ENCODE measurements at regions not wholly inside any gene's neighbourhood (a gene's known extent, or its start where the extent isn't known, plus 50 kb on each side); places are given as distances from the start of the nearest gene placed in this dataset.
"Not testable (repeated sequence)": the region's sequence is repeated elsewhere in the genome, so short reads cannot be mapped to it uniquely, and the experiment has no call there.

- Mint-ChIP-seq H3K27ac (no peak overlapping the region), H3K27me3 (no peaks in the 10 kb centered on the region), H3K4me1 (no peaks in the 10 kb centered on the region), H3K4me3 (no peak overlapping the region), H3K9me3 (peaks cover 0 to 4% of the 10 kb centered on the region in 2 donors), H3K36me3 (no peaks in the 10 kb centered on the region)
- DNase-seq (no peak), ATAC-seq (replicated peaks) (no peak)
These were observed 651.7 kb upstream of the CCNG1 start for GRCh38 chr5:162785673-162786072.

DNA sequence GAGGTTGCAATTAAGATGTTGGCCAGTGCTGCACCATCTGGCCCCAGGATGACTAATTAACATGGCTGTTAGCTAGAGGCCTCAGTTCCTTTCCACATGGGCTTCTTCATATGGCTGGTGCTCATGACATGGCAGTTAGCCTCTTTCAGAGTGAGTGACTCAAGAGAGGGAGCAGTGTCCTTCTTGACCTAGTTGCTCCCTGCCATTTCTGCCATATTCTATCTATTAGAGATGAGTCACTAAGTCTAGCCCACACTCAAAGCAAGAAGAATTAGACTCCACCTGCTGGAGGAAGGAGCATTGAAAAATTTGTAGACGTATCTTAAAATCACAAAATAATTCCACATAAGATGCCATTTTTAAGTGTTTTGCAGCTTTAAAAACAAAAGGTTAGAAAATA is 651.2 kb upstream of the CCNG1 start:
- no peaks in the 10 kb centered on the region for H3K27me3 Mint-ChIP-seq
- no peak for ATAC-seq (replicated peaks)
- no peak overlapping the region for H3K27ac Mint-ChIP-seq
- H3K4me3 Mint-ChIP-seq: no peak overlapping the region
- H3K4me1 Mint-ChIP-seq: no peaks in the 10 kb centered on the region
- no peak for DNase-seq
- H3K36me3 Mint-ChIP-seq: no peaks in the 10 kb centered on the region
- H3K9me3 Mint-ChIP-seq: peaks cover 0 to 4% of the 10 kb centered on the region in 2 donors

- Mint-ChIP-seq H3K4me3 (no peak overlapping the region), H3K4me1 (no peaks in the 10 kb centered on the region), H3K9me3 (peaks cover 0 to 2% of the 10 kb centered on the region in 2 donors), H3K27ac (no peak overlapping the region), H3K36me3 (no peaks in the 10 kb centered on the region), H3K27me3 (no peaks in the 10 kb centered on the region)
- ATAC-seq (replicated peaks) (no peak), DNase-seq (no peak)
These were observed 640.9 kb upstream of the CCNG1 start for GRCh38 chr5:162796507-162796906.

GRCh38 chr5:162800301-162800700 is 637.1 kb upstream of the CCNG1 start:
- H3K4me1 Mint-ChIP-seq: no peaks in the 10 kb centered on the region
- no peak overlapping the region for H3K27ac Mint-ChIP-seq
- no peaks in the 10 kb centered on the region for H3K27me3 Mint-ChIP-seq
- peaks cover 0 to 2% of the 10 kb centered on the region in 2 donors for H3K9me3 Mint-ChIP-seq
- no peak overlapping the region for H3K4me3 Mint-ChIP-seq
- ATAC-seq (replicated peaks): no peak
- DNase-seq: no peak
- no peaks in the 10 kb centered on the region for H3K36me3 Mint-ChIP-seq

GRCh38 chr5:162801235-162801634 is 636.2 kb upstream of the CCNG1 start:
- no peaks in the 10 kb centered on the region for H3K36me3 Mint-ChIP-seq
- H3K27me3 Mint-ChIP-seq: no peaks in the 10 kb centered on the region
- no peaks in the 10 kb centered on the region for H3K4me1 Mint-ChIP-seq
- ATAC-seq (replicated peaks) (no peak), DNase-seq (no peak)
- H3K4me3 Mint-ChIP-seq: no peak overlapping the region
- H3K27ac Mint-ChIP-seq: no peak overlapping the region
- peaks cover 0 to 2% of the 10 kb centered on the region in 2 donors for H3K9me3 Mint-ChIP-seq

DNA sequence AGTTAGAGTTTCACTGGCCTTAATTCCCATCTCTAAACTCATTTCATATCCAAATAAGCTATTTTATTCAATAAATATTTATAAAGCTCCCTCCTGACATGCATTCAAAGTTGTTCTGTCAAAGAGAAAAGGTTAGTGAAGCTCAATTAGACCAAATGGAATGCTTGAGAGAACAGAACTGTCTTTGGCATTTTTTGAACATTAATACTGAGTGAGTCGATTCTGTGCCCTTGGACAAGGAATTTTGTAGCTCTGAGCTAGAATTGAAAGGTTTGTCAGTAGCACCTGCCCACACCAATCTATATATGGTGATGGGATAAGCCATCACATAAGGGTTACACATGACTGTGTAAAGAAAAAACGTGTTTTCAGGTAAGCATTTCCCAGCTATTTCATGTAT is 631.2 kb upstream of the CCNG1 start:
- no peaks in the 10 kb centered on the region for H3K4me1 Mint-ChIP-seq
- H3K27ac Mint-ChIP-seq: no peak overlapping the region
- H3K4me3 Mint-ChIP-seq: no peak overlapping the region
- no peaks in the 10 kb centered on the region for H3K36me3 Mint-ChIP-seq
- peaks cover 0 to 3% of the 10 kb centered on the region in 2 donors for H3K9me3 Mint-ChIP-seq
- no peak for DNase-seq
- no peak for ATAC-seq (replicated peaks)
- H3K27me3 Mint-ChIP-seq: no peaks in the 10 kb centered on the region

DNA sequence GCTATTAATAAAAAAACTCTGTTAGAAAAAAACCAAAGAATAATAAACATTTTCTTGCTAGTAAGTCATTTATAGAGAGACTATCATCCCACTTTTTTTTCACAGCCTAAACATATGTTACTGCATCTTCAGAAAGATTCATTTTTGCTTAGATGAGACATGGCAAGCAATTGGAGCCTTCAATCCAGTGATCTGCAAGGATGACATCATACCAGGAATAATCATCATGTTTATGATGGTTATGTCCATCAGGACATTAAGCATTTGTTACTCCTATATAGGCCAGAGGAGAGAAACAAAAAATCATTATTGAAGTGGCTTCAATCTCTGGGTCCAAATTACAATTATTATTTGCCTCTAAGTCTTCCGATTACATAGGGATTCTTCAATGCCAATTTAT is 626.3 kb upstream of the CCNG1 start:
- no peak for ATAC-seq (replicated peaks)
- DNase-seq: no peak
- Mint-ChIP-seq H3K27ac (no peak overlapping the region), H3K4me1 (no peaks in the 10 kb centered on the region), H3K4me3 (no peak overlapping the region), H3K27me3 (no peaks in the 10 kb centered on the region), H3K9me3 (peaks cover 3% of the 10 kb centered on the region in 2 donors), H3K36me3 (no peaks in the 10 kb centered on the region)

GRCh38 chr5:162816816-162817215 is 620.6 kb upstream of the CCNG1 start:
- Mint-ChIP-seq H3K9me3 (peaks cover 0 to 3% of the 10 kb centered on the region in 2 donors), H3K27ac (no peak overlapping the region), H3K36me3 (no peaks in the 10 kb centered on the region), H3K4me3 (no peak overlapping the region), H3K27me3 (no peaks in the 10 kb centered on the region), H3K4me1 (no peaks in the 10 kb centered on the region)
- DNase-seq (no peak), ATAC-seq (replicated peaks) (no peak)

DNA sequence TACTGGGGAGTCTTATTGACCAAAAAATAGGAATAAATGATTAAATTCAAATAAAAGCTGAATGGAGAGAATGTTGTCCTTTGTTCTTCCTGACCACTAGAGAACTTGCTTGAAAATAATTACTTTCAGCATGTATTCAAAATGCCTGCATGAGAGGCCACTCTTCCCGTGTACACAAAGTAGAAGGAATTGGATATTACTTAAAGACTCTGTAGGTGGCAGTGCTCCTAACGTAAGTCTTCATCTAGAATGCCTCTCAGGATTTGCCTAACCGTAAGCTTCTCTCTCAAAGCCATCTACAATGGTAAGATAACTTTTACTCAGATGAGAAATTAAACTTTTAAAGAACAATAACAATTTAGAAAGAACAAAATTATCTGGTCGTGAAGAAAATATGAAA is 620.0 kb upstream of the CCNG1 start:
- H3K27ac Mint-ChIP-seq: no peak overlapping the region
- H3K9me3 Mint-ChIP-seq: peaks cover 0 to 3% of the 10 kb centered on the region in 2 donors
- ATAC-seq (replicated peaks): no peak
- H3K4me1 Mint-ChIP-seq: no peaks in the 10 kb centered on the region
- no peaks in the 10 kb centered on the region for H3K36me3 Mint-ChIP-seq
- no peaks in the 10 kb centered on the region for H3K27me3 Mint-ChIP-seq
- H3K4me3 Mint-ChIP-seq: no peak overlapping the region
- no peak for DNase-seq

DNA sequence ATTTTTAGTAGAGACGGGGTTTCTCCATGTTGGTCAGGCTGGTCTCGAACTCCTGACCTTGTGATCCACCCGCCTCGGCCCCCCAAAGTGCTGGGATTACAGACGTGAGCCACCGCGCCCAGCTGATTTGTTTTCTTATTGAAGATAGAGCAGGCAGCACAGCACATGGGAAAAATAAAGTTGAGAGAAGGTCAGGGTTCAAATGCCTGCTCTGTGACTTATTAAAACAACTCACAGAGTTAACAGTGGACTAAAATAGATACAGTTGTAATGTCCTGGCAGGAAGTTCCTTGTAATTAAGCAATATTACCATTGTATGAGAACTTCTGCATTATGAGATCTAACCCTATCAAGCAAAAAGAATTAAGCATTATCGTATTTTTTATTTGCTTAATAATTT is 615.7 kb upstream of the CCNG1 start:
- H3K36me3 Mint-ChIP-seq; H3K27me3 Mint-ChIP-seq; ATAC-seq (replicated peaks): not testable (repeated sequence)

DNA sequence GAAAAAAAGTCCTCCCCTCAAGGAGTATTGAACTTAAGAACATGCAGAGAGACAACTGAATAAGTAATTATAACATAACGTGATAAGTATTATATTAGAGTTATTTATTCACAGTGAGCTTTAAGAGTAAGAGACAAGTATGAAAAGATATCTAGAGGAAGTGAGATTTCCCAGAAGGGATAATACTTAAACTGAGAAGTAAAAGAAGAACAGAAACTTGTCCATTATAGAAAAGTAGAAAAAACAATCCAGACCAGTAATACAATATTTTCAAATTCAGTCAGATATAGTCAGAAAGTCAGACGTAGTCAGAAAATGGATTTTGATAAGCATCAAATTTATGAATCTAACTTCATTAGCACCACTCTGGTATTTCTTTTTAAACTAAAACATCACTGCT is 613.0 kb upstream of the CCNG1 start:
- DNase-seq: no peak
- Mint-ChIP-seq H3K27me3 (no peaks in the 10 kb centered on the region), H3K9me3 (peaks cover 4 to 8% of the 10 kb centered on the region in 2 donors), H3K4me3 (no peak overlapping the region), H3K4me1 (no peaks in the 10 kb centered on the region), H3K36me3 (no peaks in the 10 kb centered on the region), H3K27ac (no peak overlapping the region)
- peak; percentile 77 to 84 for ATAC-seq (replicated peaks)

More for the DNA sequence above, 615.7 kb upstream of the CCNG1 start:
- not testable (repeated sequence) for H3K9me3 Mint-ChIP-seq, H3K27ac Mint-ChIP-seq, DNase-seq, H3K4me1 Mint-ChIP-seq, H3K4me3 Mint-ChIP-seq

GRCh38 chr5:162837155-162837554 is 600.2 kb upstream of the CCNG1 start:
- H3K36me3 Mint-ChIP-seq: no peaks in the 10 kb centered on the region

DNA sequence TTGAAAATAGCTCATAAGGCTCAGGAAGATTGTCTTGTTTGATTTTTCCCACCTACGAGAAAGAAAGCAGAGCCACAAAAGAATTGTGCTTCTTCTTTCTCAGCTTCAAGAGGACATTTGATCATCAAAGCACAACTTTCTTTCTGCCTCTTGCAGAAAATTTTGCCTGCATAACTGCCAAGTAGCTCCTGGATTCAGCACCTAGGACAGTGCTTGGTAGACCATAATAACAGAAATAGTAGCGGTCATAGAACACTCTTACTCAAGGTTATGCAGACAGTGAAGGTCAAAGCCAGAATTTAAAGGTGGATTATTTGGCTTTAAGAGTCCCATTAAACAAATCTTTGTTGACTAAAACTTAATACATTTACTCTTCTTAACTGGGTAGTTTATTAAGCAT is 594.7 kb upstream of the CCNG1 start:
- no peak overlapping the region for H3K27ac Mint-ChIP-seq
- ATAC-seq (replicated peaks) (no peak), DNase-seq (no peak)
- H3K9me3 Mint-ChIP-seq: peaks cover 0 to 1% of the 10 kb centered on the region in 2 donors
- no peak overlapping the region for H3K4me3 Mint-ChIP-seq
- no peaks in the 10 kb centered on the region for H3K36me3 Mint-ChIP-seq
- H3K4me1 Mint-ChIP-seq: no peaks in the 10 kb centered on the region
- no peaks in the 10 kb centered on the region for H3K27me3 Mint-ChIP-seq

More at GRCh38 chr5:162837155-162837554, 600.2 kb upstream of the CCNG1 start:
- Mint-ChIP-seq H3K4me1 (no peaks in the 10 kb centered on the region), H3K9me3 (peaks cover 8% of the 10 kb centered on the region in 2 donors), H3K4me3 (no peak overlapping the region), H3K27ac (no peak overlapping the region), H3K27me3 (no peaks in the 10 kb centered on the region)
- ATAC-seq (replicated peaks): no peak
- DNase-seq: no peak

DNA sequence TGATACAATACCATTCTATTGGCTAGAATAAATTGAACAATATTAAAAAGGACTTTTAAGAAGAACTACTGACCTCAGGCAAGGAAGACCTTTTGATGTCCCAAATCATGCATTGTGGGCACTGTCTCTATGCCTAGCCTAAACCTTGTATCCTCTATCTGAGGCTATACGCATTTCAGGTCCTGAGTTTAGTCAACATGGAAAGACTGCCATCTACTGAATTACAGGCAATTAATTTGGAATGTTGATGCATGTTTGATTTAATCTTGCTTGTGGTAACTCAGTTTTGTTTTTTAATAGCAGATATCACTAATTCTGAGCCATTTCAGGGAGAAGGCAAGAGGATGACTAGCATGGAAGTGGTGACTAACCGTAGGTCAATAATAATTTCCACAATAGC is 585.3 kb upstream of the CCNG1 start:
- peaks cover 0 to 5% of the 10 kb centered on the region in 2 donors for H3K9me3 Mint-ChIP-seq
- no peak overlapping the region for H3K4me3 Mint-ChIP-seq
- H3K4me1 Mint-ChIP-seq: no peaks in the 10 kb centered on the region
- no peak overlapping the region for H3K27ac Mint-ChIP-seq
- no peak for DNase-seq
- ATAC-seq (replicated peaks): no peak
- no peaks in the 10 kb centered on the region for H3K27me3 Mint-ChIP-seq
- no peaks in the 10 kb centered on the region for H3K36me3 Mint-ChIP-seq

- no peak for ATAC-seq (replicated peaks)
- peaks cover 8 to 12% of the 10 kb centered on the region in 2 donors for H3K9me3 Mint-ChIP-seq
- no peak for DNase-seq
- no peaks in the 10 kb centered on the region for H3K4me1 Mint-ChIP-seq
- H3K27ac Mint-ChIP-seq: no peak overlapping the region
- no peak overlapping the region for H3K4me3 Mint-ChIP-seq
- no peaks in the 10 kb centered on the region for H3K27me3 Mint-ChIP-seq
- H3K36me3 Mint-ChIP-seq: no peaks in the 10 kb centered on the region
These were observed 578.6 kb upstream of the CCNG1 start for GRCh38 chr5:162858770-162859169.

DNA sequence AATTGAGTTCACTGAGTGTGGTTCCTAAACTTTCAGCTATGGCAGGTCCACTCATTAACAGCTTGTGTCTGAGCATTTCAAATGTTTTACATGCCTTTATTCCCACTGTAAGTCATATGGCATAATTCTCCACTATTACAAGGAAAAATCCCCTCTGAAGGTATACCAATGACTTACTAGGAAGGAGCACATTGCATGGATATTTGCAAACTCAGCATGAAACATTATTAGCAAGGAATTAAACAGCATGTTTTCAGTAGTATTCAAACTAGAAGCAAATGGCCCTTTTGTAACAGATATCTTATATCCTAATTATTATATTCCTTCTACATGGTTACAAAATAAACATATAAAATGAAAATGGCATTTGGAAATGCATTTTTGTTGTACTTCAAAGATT is 566.4 kb upstream of the CCNG1 start:
- ATAC-seq (replicated peaks) (no peak), DNase-seq (no peak)
- H3K4me3 Mint-ChIP-seq: no peak overlapping the region
- H3K27me3 Mint-ChIP-seq: no peaks in the 10 kb centered on the region
- H3K36me3 Mint-ChIP-seq: no peaks in the 10 kb centered on the region
- H3K4me1 Mint-ChIP-seq: no peaks in the 10 kb centered on the region
- H3K9me3 Mint-ChIP-seq: peaks cover 5 to 10% of the 10 kb centered on the region in 2 donors
- H3K27ac Mint-ChIP-seq: no peak overlapping the region

All from stimulated activated naive B cell treated with anti-CD40 and anti-IgM and Interleukin-4, amounts not matched to agents 10 μg/mL and 1 μg/mL and 100 μg/mL, for 72 hours (primary cell).